GM12891 (cell line): ENCODE measurements at regions not wholly inside any gene's neighbourhood (a gene's known extent, or its start where the extent isn't known, plus 50 kb on each side); places are given as distances from the start of the nearest gene placed in this dataset.
"Not testable (repeated sequence)": the region's sequence is repeated elsewhere in the genome, so short reads cannot be mapped to it uniquely, and the experiment has no call there.

ENCODE experiments used
- DNase-seq: peaks from one replicate; pipeline ENCODE4 v3.0.0; 2011; ENCODE audit warnings: low spot score; ENCODE audit not compliant: insufficient read length
- FAIRE-seq: peaks from 2 replicates; lab custom pipeline; 2011; peaks lifted over from hg19 to GRCh38; lab: Jason Lieb, UNC
- PAX5 ChIP-seq: IDR thresholded peaks from 2 replicates; pipeline ENCODE4 v1.6.1; 2011; ENCODE audit warnings: low read length, moderate library complexity, mild to moderate bottlenecking; ENCODE audit not compliant: insufficient read depth, severe bottlenecking
- POLR2A ChIP-seq: IDR thresholded peaks from 2 replicates; pipeline ENCODE4 v1.6.1; 2011; ENCODE audit warnings: low read depth, low read length, control low read depth
- POLR2AphosphoS5 ChIP-seq: IDR thresholded peaks from 2 replicates; pipeline ENCODE4 v1.6.1; 2011; ENCODE audit warnings: low read depth, low read length, control low read depth
- POU2F2 ChIP-seq: IDR thresholded peaks from 2 replicates; pipeline ENCODE4 v1.6.1; 2011; ENCODE audit warnings: low read depth, mild to moderate bottlenecking, control low read depth, low read length, moderate library complexity
- SPI1 ChIP-seq: IDR thresholded peaks from 2 replicates; pipeline ENCODE4 v1.6.1; 2011; ENCODE audit warnings: low read depth, low read length, control low read depth
- TAF1 ChIP-seq: IDR thresholded peaks from 2 replicates; pipeline ENCODE4 v1.6.1; 2011; ENCODE audit warnings: low read depth, low read length, control low read depth

GRCh38 chr10:2887391-2888070 lies 179.8 kb upstream of the PFKP start:
- no peak for TF ChIP-seq PAX5
- no peak for TF ChIP-seq SPI1
- TF ChIP-seq POLR2AphosphoS5: no peak
- TF ChIP-seq POLR2A: no peak
- TF ChIP-seq POU2F2: no peak
- TF ChIP-seq TAF1: no peak
- no peak for DNase-seq
- no peak for FAIRE-seq

GRCh38 chr10:2886662-2887061 lies 180.7 kb upstream of the PFKP start:
- FAIRE-seq: no peak
- DNase-seq: no peak
- TF ChIP-seq POLR2A (no peak), POU2F2 (no peak), TAF1 (no peak), PAX5 (no peak), SPI1 (no peak), POLR2AphosphoS5 (no peak)

- TF ChIP-seq PAX5 (no peak), TAF1 (no peak), POLR2AphosphoS5 (no peak), POU2F2 (no peak), POLR2A (no peak), SPI1 (no peak)
- FAIRE-seq (no peak), DNase-seq (no peak)
Measured at GRCh38 chr10:2885288-2886278, 181.8 kb upstream of the PFKP start.

- not testable (repeated sequence) for FAIRE-seq, DNase-seq
Measured at GRCh38 chr10:2883983-2884540, 183.3 kb upstream of the PFKP start.

GRCh38 chr10:2883238-2883637 lies 184.1 kb upstream of the PFKP start:
- FAIRE-seq: no peak
- no peak for DNase-seq
- TF ChIP-seq POLR2A: no peak
- TF ChIP-seq POLR2AphosphoS5: no peak
- TF ChIP-seq SPI1: no peak
- no peak for TF ChIP-seq PAX5
- TF ChIP-seq TAF1: no peak
- no peak for TF ChIP-seq POU2F2

- no peak for TF ChIP-seq POU2F2
- no peak for DNase-seq
- FAIRE-seq: no peak
Measured at GRCh38 chr10:2882628-2883027, 184.7 kb upstream of the PFKP start.

GRCh38 chr10:2881720-2882620 lies 185.4 kb upstream of the PFKP start:
- no peak for FAIRE-seq

GRCh38 chr10:2880050-2880449 lies 187.3 kb upstream of the PFKP start:
- not testable (repeated sequence) for DNase-seq, FAIRE-seq

More at GRCh38 chr10:2881720-2882620, 185.4 kb upstream of the PFKP start:
- DNase-seq: no peak
- TF ChIP-seq TAF1: no peak

- no peak for DNase-seq
- TF ChIP-seq POU2F2: no peak
- no peak for TF ChIP-seq POLR2AphosphoS5
- TF ChIP-seq POLR2A: no peak
- no peak for TF ChIP-seq PAX5
- TF ChIP-seq TAF1: no peak
- no peak for TF ChIP-seq SPI1
- FAIRE-seq: no peak
Measured at GRCh38 chr10:2878818-2879217, 188.5 kb upstream of the PFKP start.

- no peak for FAIRE-seq
- TF ChIP-seq POLR2A (no peak), PAX5 (no peak)
- no peak for DNase-seq
Measured at GRCh38 chr10:2876032-2876431, 191.3 kb upstream of the PFKP start.
